Common myeloid progenitor, CD34-positive (primary cell): ENCODE measurements at regions not wholly inside any gene's neighbourhood (a gene's known extent, or its start where the extent isn't known, plus 50 kb on each side); places are given as distances from the start of the nearest gene placed in this dataset.

Source experiments
- CTCF ChIA-PET: fragments of 350-600 bp; sonication (Branson Sonifier 250); formaldehyde crosslinking; loops from one replicate; lab custom pipeline; 2021; ENCODE audit warnings: antibody characterized with exemption; lab: Charles Lee
- POLR2A ChIA-PET: fragments of 350-600 bp; sonication (Branson Sonifier 250); formaldehyde crosslinking; loops from one replicate; lab custom pipeline; 2021; ENCODE audit warnings: antibody characterized with exemption; lab: Charles Lee
- DNase-seq, 3 donors: peaks; one replicate each; pipeline versions ENCODE4 v3.0.0 to v3.0.0-alpha.2; 2013
- H3K27ac ChIP-seq, 2 experiments: 1 replicate in 1 of 2; 2 replicates in 1 of 2; pipeline ENCODE4 v1.7.0; 2013; ENCODE audit warnings: inconsistent platforms in 2 of 2, low read length in 2 of 2, mild to moderate bottlenecking in 2 of 2, low read depth in 1 of 2, moderate library complexity in 1 of 2; ENCODE audit not compliant: severe bottlenecking in 2 of 2, insufficient read depth in 1 of 2, poor library complexity in 1 of 2
- H3K27me3 ChIP-seq, 5 experiments: replicated peaks in 2 of 5; 1 replicate in 3 of 5; 2 replicates in 2 of 5; pipeline versions ENCODE4 v1.6.1 to v1.7.0; 2013; ENCODE audit warnings: low read length in 4 of 5, mild to moderate bottlenecking in 2 of 5, moderate library complexity in 2 of 5, inconsistent platforms in 1 of 5; ENCODE audit not compliant: insufficient read depth in 5 of 5, control insufficient read depth in 4 of 5
- H3K36me3 ChIP-seq, 4 experiments: 1 replicate in 2 of 4; 2 replicates in 2 of 4; pipeline versions ENCODE4 v1.6.1 to v1.7.0; 2013; ENCODE audit warnings: low read length in 3 of 4, control low read depth in 1 of 4, mild to moderate bottlenecking in 1 of 4; ENCODE audit not compliant: control insufficient read depth in 4 of 4, insufficient read depth in 4 of 4
- H3K4me1 ChIP-seq, 4 experiments: 1 replicate in 3 of 4; 2 replicates in 1 of 4; pipeline versions ENCODE4 v1.6.1 to v1.7.1; 2013; ENCODE audit warnings: low read length in 3 of 4, mild to moderate bottlenecking in 3 of 4, control low read depth in 1 of 4, inconsistent platforms in 1 of 4, moderate library complexity in 1 of 4; ENCODE audit not compliant: control insufficient read depth in 4 of 4, insufficient read depth in 4 of 4; ENCODE audit errors: control extremely low read depth in 1 of 4
- H3K4me3 ChIP-seq, 7 experiments: 1 replicate in 4 of 7; 2 replicates in 3 of 7; pipeline versions ENCODE4 v1.5.1 to v1.7.0; 2013; ENCODE audit warnings: mild to moderate bottlenecking in 7 of 7, low read length in 6 of 7, moderate library complexity in 6 of 7, inconsistent platforms in 2 of 7, low read depth in 2 of 7, control low read depth in 1 of 7; ENCODE audit not compliant: insufficient read depth in 4 of 7, control insufficient read depth in 1 of 7; ENCODE audit errors: extremely low read depth in 1 of 7
- H3K9me3 ChIP-seq, 5 experiments: 1 replicate in 4 of 5; 2 replicates in 1 of 5; pipeline versions ENCODE4 v1.6.1 to v1.7.1; 2013; ENCODE audit warnings: low read length in 4 of 5, mild to moderate bottlenecking in 2 of 5, inconsistent platforms in 1 of 5, low read depth in 1 of 5, moderate library complexity in 1 of 5; ENCODE audit not compliant: control insufficient read depth in 4 of 5, insufficient read depth in 2 of 5; ENCODE audit errors: control extremely low read depth in 1 of 5
- WGBS: methylation state at CpG from one replicate; pipeline ENCODE4 v1.1.5; 2013; ENCODE audit not compliant: insufficient coverage; 5-methylcytosine and 5-hydroxymethylcytosine counted together

DNA sequence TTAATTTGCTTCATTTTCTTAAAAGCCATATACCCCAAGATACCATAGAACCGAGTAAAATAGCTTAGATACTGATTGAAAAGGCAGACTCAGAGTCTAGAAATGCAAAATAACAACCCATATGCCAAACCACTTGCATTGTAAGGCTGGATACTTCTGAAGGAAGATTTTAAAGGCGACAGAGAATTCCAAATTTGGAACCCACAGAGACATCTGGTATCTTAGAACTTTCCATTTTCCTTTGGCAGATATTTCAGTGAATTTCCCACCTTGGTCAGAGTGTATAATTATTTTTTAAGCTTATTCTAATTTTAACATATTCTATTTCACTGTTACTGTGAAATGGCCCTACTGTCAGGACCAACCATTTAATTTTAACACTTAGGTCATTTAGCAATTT, 186.4 kb upstream of the E2F7 start:
- Histone ChIP-seq H3K4me3 (no peak overlapping the region), H3K9me3 (no peaks in the 10 kb centered on the region), H3K27me3 (no peaks in the 10 kb centered on the region), H3K27ac (no peak overlapping the region), H3K36me3 (no peaks in the 10 kb centered on the region), H3K4me1 (no peaks in the 10 kb centered on the region)
- DNase-seq = no peak
- POLR2A ChIA-PET = no interaction called here
- CTCF ChIA-PET = no interaction called here
- 100% methylated on average over 1 of the region's 2 CpGs for WGBS

GRCh38 chr12:77249892-77250291, 184.5 kb upstream of the E2F7 start:
- H3K36me3 ChIP-seq = no peaks in the 10 kb centered on the region
- H3K27me3 ChIP-seq = no peaks in the 10 kb centered on the region
- no peak overlapping the region for H3K4me3 ChIP-seq
- 99% methylated on average over 5 of the region's 5 CpGs for WGBS
- no peak for DNase-seq
- H3K4me1 ChIP-seq = no peaks in the 10 kb centered on the region
- ChIA-PET POLR2A (no interaction called here), CTCF (no interaction called here)
- H3K27ac ChIP-seq = no peak overlapping the region
- no peaks in the 10 kb centered on the region for H3K9me3 ChIP-seq

- no peak overlapping the region for H3K4me3 ChIP-seq
- DNase-seq = no peak
- ChIA-PET CTCF (no interaction called here), POLR2A (no interaction called here)
- H3K36me3 ChIP-seq = no peaks in the 10 kb centered on the region
- no peaks in the 10 kb centered on the region for H3K4me1 ChIP-seq
- no peaks in the 10 kb centered on the region for H3K9me3 ChIP-seq
- H3K27me3 ChIP-seq = no peaks in the 10 kb centered on the region
- no peak overlapping the region for H3K27ac ChIP-seq
- WGBS = 93% methylated on average over 2 of the region's 2 CpGs
These were observed 182.7 kb upstream of the E2F7 start for GRCh38 chr12:77248036-77248435.

GRCh38 chr12:77247542-77247941, 182.2 kb upstream of the E2F7 start:
- DNase-seq = no peak
- H3K4me3 ChIP-seq = no peak overlapping the region
- no peaks in the 10 kb centered on the region for H3K27me3 ChIP-seq
- CTCF ChIA-PET = interaction anchor here (1.0 kb wide), 1 partner anchor 13 kb away, joined by 3 read pairs; no protein-coding TSS in a partner anchor
- WGBS = 89% methylated on average over 3 of the region's 3 CpGs
- H3K36me3 ChIP-seq = no peaks in the 10 kb centered on the region
- POLR2A ChIA-PET = no interaction called here
- no peaks in the 10 kb centered on the region for H3K9me3 ChIP-seq
- peaks cover 0 to 3% (median 0%) of the 10 kb centered on the region in 4 experiments for H3K4me1 ChIP-seq
- H3K27ac ChIP-seq = no peak overlapping the region

GRCh38 chr12:77243345-77243744, 178.0 kb upstream of the E2F7 start:
- no peak for DNase-seq
- no CpG with 5 or more reads among the region's 4 CpGs for WGBS
- CTCF ChIA-PET = interaction anchor here (0.6 kb wide), 1 partner anchor 91 kb away, joined by 3 read pairs; no protein-coding TSS in a partner anchor
- Histone ChIP-seq H3K27me3 (no peaks in the 10 kb centered on the region), H3K4me1 (peaks cover 0 to 18% (median 0%) of the 10 kb centered on the region in 4 experiments), H3K36me3 (no peaks in the 10 kb centered on the region), H3K27ac (no peak overlapping the region), H3K9me3 (no peaks in the 10 kb centered on the region), H3K4me3 (no peak overlapping the region)
- POLR2A ChIA-PET = no interaction called here

DNA sequence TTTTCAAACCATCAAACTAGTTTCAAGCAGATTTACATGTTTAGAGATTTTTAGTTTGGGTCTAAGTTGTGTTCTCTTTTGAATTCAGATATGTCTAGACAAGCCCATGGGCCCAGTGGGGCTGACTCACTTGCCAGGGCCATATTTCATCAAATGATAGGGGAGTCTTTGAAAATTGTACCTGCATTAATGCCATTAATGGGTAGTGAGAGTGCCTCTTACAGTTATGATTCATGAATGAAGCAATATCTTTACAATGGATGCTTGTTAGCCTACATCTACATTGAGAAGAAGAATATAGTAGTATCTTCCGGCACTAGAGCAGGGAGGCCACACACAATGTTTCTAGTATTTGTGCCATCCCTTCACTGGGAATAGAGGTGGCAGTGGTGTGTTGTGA, 174.2 kb upstream of the E2F7 start:
- no peak for DNase-seq
- CTCF ChIA-PET = no interaction called here
- H3K4me3 ChIP-seq = no peak overlapping the region

DNA sequence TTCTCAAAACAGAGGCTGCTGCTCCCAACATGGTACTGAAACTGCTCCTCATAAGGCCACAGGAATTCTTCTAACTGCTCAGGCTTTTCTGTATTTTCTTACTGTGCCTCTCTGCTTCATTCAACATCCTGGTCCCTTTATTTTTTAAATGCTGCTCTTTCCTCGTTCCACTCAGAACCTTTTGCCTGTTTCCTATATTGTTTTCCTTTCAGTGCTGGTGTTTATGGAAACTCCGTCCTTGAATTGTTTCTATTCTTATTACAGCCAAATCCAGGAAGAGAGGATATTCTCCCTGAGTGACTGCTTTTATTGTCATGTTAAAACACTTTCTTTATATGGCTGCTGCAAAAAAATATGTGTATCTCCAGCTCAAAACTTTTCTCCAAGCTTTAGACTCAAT, 173.0 kb upstream of the E2F7 start:
- POLR2A ChIA-PET = no interaction called here
- no CpG with 5 or more reads among the region's 2 CpGs for WGBS
- Histone ChIP-seq H3K27ac (no peak overlapping the region), H3K27me3 (no peaks in the 10 kb centered on the region), H3K36me3 (no peaks in the 10 kb centered on the region), H3K9me3 (no peaks in the 10 kb centered on the region), H3K4me1 (peaks cover 0 to 18% (median 0%) of the 10 kb centered on the region in 4 experiments), H3K4me3 (no peak overlapping the region)
- CTCF ChIA-PET = no interaction called here
- DNase-seq = no peak

More for the DNA sequence above, 174.2 kb upstream of the E2F7 start:
- POLR2A ChIA-PET = no interaction called here
- H3K27ac ChIP-seq = no peak overlapping the region
- WGBS = 100% methylated on average over 1 of the region's 1 CpG
- no peaks in the 10 kb centered on the region for H3K9me3 ChIP-seq
- no peaks in the 10 kb centered on the region for H3K27me3 ChIP-seq
- H3K36me3 ChIP-seq = no peaks in the 10 kb centered on the region
- peaks cover 0 to 18% (median 0%) of the 10 kb centered on the region in 4 experiments for H3K4me1 ChIP-seq
